ENCODE measurements at regions not wholly inside any gene's neighbourhood (a gene's known extent, or its start where the extent isn't known, plus 50 kb on each side); places are given as distances from the start of the nearest gene placed in this dataset.
"Not testable (repeated sequence)": the region's sequence is repeated elsewhere in the genome, so short reads cannot be mapped to it uniquely, and the experiment has no call there.

DNA sequence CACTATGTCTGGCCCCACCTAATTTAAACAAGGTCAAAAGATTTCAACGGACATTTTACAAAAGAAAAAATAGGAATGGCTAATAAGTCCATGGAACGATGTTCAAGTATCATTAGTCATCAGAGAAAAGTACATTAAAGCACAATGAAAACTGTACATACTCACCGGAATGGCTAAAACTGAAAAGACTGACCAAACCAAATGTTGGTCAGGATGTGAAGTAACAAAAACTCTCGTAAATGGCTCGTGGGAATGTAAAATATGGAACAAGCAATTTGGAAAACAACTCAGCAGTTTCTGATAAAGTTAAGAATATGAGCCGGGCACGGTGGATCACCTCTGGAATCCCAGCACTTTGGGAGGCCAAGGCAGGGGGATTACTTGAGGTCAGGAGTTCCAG is 65.7 kb upstream of the PARD3 start:
- Histone ChIP-seq H3K4me1 (ENCODE audit: control insufficient read depth in 2 of 2, insufficient read depth in 2 of 2, low read length in 1 of 2) (peaks cover 0 to 1% of the 10 kb centered on the region in 2 donors), H3K27me3 (ENCODE audit: control insufficient read depth in 1 of 2, insufficient read depth in 2 of 2, low read length in 2 of 2) (no peaks in the 10 kb centered on the region), H3K27ac (ENCODE audit: low read depth in 2 of 2, low read length in 1 of 2) (no peak overlapping the region), H3K36me3 (ENCODE audit: control insufficient read depth in 2 of 2, insufficient read depth in 2 of 2, low read length in 1 of 2) (no peaks in the 10 kb centered on the region), H3K4me3 (ENCODE audit: low read depth in 1 of 2, low read length in 2 of 2) (no peak overlapping the region), H3K9me3 (ENCODE audit: control insufficient read depth in 2 of 2, insufficient read depth in 1 of 2, low read depth in 1 of 2, low read length in 1 of 2) (no peaks in the 10 kb centered on the region)
- 79 to 88% methylated on average over 7 of the region's 7 CpGs for WGBS, 2 donors

GRCh38 chr10:34878651-34879050 is 63.6 kb upstream of the PARD3 start:
- H3K4me1 ChIP-seq (ENCODE audit: control insufficient read depth in 2 of 2, insufficient read depth in 2 of 2, low read length in 1 of 2); H3K4me3 ChIP-seq (ENCODE audit: low read depth in 1 of 2, low read length in 2 of 2); H3K36me3 ChIP-seq (ENCODE audit: control insufficient read depth in 2 of 2, insufficient read depth in 2 of 2, low read length in 1 of 2); H3K9me3 ChIP-seq (ENCODE audit: control insufficient read depth in 2 of 2, insufficient read depth in 1 of 2, low read depth in 1 of 2, low read length in 1 of 2); H3K27ac ChIP-seq (ENCODE audit: low read depth in 2 of 2, low read length in 1 of 2); H3K27me3 ChIP-seq (ENCODE audit: control insufficient read depth in 1 of 2, insufficient read depth in 2 of 2, low read length in 2 of 2): not testable (repeated sequence)
- WGBS, 2 donors = 91 to 96% methylated on average over 1 of the region's 1 CpG

- Histone ChIP-seq H3K27ac (ENCODE audit: low read depth in 2 of 2, low read length in 1 of 2) (no peak overlapping the region), H3K36me3 (ENCODE audit: control insufficient read depth in 2 of 2, insufficient read depth in 2 of 2, low read length in 1 of 2) (no peaks in the 10 kb centered on the region), H3K4me3 (ENCODE audit: low read depth in 1 of 2, low read length in 2 of 2) (no peak overlapping the region), H3K27me3 (ENCODE audit: control insufficient read depth in 1 of 2, insufficient read depth in 2 of 2, low read length in 2 of 2) (no peaks in the 10 kb centered on the region), H3K9me3 (ENCODE audit: control insufficient read depth in 2 of 2, insufficient read depth in 1 of 2, low read depth in 1 of 2, low read length in 1 of 2) (no peaks in the 10 kb centered on the region), H3K4me1 (ENCODE audit: control insufficient read depth in 2 of 2, insufficient read depth in 2 of 2, low read length in 1 of 2) (no peaks in the 10 kb centered on the region)
- 94 to 96% methylated on average over 11 of the region's 11 CpGs for WGBS, 2 donors
Observed at GRCh38 chr10:34875061-34875460, 60.0 kb upstream of the PARD3 start.

- Histone ChIP-seq H3K27me3 (ENCODE audit: control insufficient read depth in 1 of 2, insufficient read depth in 2 of 2, low read length in 2 of 2) (no peaks in the 10 kb centered on the region), H3K9me3 (ENCODE audit: control insufficient read depth in 2 of 2, insufficient read depth in 1 of 2, low read depth in 1 of 2, low read length in 1 of 2) (no peaks in the 10 kb centered on the region), H3K4me3 (ENCODE audit: low read depth in 1 of 2, low read length in 2 of 2) (no peak overlapping the region), H3K27ac (ENCODE audit: low read depth in 2 of 2, low read length in 1 of 2) (no peak overlapping the region), H3K4me1 (ENCODE audit: control insufficient read depth in 2 of 2, insufficient read depth in 2 of 2, low read length in 1 of 2) (no peaks in the 10 kb centered on the region), H3K36me3 (ENCODE audit: control insufficient read depth in 2 of 2, insufficient read depth in 2 of 2, low read length in 1 of 2) (no peaks in the 10 kb centered on the region)
- WGBS, 2 donors = 84 to 87% methylated on average over 3 of the region's 3 CpGs
Observed at GRCh38 chr10:34872820-34873219, 57.7 kb upstream of the PARD3 start.

DNA sequence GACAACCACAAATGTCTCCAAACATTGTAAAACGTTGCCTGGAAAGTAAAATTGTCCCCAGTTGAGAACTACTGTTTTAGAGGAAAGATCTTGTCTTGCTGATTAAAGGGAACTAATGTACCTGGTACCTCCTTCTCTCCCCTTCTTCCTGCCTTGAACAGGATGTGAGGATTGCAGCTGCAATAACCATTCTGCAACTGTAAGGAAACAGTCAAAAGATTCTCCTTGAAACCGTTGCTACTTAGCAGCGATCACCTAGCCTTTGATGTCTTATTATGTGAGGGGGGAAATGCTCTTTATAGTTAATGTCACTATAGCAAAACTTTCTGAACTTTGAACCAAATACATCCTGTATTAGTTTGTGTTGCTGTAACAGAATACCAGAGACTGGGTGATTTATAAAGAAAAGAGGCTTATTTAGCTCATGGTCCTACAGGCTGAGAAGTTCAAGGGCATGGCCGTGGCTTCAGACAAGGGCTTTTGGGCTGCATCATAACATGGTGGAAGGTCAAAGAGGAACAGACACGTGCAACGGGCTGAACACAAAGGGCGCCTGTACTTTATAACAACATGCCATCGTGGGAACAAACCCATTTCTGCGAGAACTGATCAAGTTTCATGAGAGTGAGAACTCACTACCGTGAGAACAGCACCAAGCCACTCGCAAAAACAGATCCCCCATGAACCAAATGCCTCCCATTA is 54.2 kb upstream of the PARD3 start:
- Histone ChIP-seq H3K4me3 (ENCODE audit: low read depth in 1 of 2, low read length in 2 of 2) (no peak overlapping the region), H3K9me3 (ENCODE audit: control insufficient read depth in 2 of 2, insufficient read depth in 1 of 2, low read depth in 1 of 2, low read length in 1 of 2) (no peaks in the 10 kb centered on the region), H3K27me3 (ENCODE audit: control insufficient read depth in 1 of 2, insufficient read depth in 2 of 2, low read length in 2 of 2) (no peaks in the 10 kb centered on the region), H3K36me3 (ENCODE audit: control insufficient read depth in 2 of 2, insufficient read depth in 2 of 2, low read length in 1 of 2) (no peaks in the 10 kb centered on the region), H3K27ac (ENCODE audit: low read depth in 2 of 2, low read length in 1 of 2) (no peak overlapping the region), H3K4me1 (ENCODE audit: control insufficient read depth in 2 of 2, insufficient read depth in 2 of 2, low read length in 1 of 2) (no peaks in the 10 kb centered on the region)
- 77 to 79% methylated on average over 11 of the region's 11 CpGs for WGBS, 2 donors

DNA sequence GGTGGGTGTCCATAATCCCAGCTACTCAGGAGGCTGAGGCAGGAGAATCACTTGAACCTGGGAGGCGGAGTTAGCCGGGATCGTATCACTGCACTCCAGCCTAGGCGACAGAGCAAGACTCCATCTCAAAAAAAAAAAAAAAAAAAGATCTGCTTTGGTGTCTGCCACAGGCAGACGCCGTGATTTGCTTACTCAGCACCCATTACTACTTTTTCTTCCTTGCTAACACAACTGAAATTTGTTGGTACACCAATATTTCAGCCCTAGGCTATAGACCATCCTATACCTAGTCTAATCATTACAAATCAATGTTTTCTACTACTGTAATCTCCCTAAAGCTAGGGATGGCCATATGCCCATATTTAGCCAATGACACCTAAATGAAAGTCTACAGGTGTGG is 53.5 kb upstream of the PARD3 start:
- no peaks in the 10 kb centered on the region for H3K4me1 ChIP-seq (ENCODE audit: control insufficient read depth in 2 of 2, insufficient read depth in 2 of 2, low read length in 1 of 2)
- 83 to 88% methylated on average over 6 of the region's 6 CpGs for WGBS, 2 donors
- H3K9me3 ChIP-seq (ENCODE audit: control insufficient read depth in 2 of 2, insufficient read depth in 1 of 2, low read depth in 1 of 2, low read length in 1 of 2) = no peaks in the 10 kb centered on the region
- no peaks in the 10 kb centered on the region for H3K27me3 ChIP-seq (ENCODE audit: control insufficient read depth in 1 of 2, insufficient read depth in 2 of 2, low read length in 2 of 2)
- H3K27ac ChIP-seq (ENCODE audit: low read depth in 2 of 2, low read length in 1 of 2) = no peak overlapping the region
- H3K36me3 ChIP-seq (ENCODE audit: control insufficient read depth in 2 of 2, insufficient read depth in 2 of 2, low read length in 1 of 2) = no peaks in the 10 kb centered on the region
- no peak overlapping the region for H3K4me3 ChIP-seq (ENCODE audit: low read depth in 1 of 2, low read length in 2 of 2)

GRCh38 chr10:34866848-34867247 is 51.8 kb upstream of the PARD3 start:
- H3K4me3 ChIP-seq (ENCODE audit: low read depth in 1 of 2, low read length in 2 of 2) = no peak overlapping the region
- H3K9me3 ChIP-seq (ENCODE audit: control insufficient read depth in 2 of 2, insufficient read depth in 1 of 2, low read depth in 1 of 2, low read length in 1 of 2) = no peaks in the 10 kb centered on the region
- H3K36me3 ChIP-seq (ENCODE audit: control insufficient read depth in 2 of 2, insufficient read depth in 2 of 2, low read length in 1 of 2) = no peaks in the 10 kb centered on the region
- WGBS, 2 donors = 54% methylated on average over 3 of the region's 3 CpGs
- H3K27ac ChIP-seq (ENCODE audit: low read depth in 2 of 2, low read length in 1 of 2) = no peak overlapping the region
- no peaks in the 10 kb centered on the region for H3K27me3 ChIP-seq (ENCODE audit: control insufficient read depth in 1 of 2, insufficient read depth in 2 of 2, low read length in 2 of 2)
- no peaks in the 10 kb centered on the region for H3K4me1 ChIP-seq (ENCODE audit: control insufficient read depth in 2 of 2, insufficient read depth in 2 of 2, low read length in 1 of 2)

All from esophagus (tissue), 2 donors.